NCI-H128 (cell line): ENCODE measurements at regions not wholly inside any gene's neighbourhood (a gene's known extent, or its start where the extent isn't known, plus 50 kb on each side); places are given as distances from the start of the nearest gene placed in this dataset.
"Not testable (repeated sequence)": the region's sequence is repeated elsewhere in the genome, so short reads cannot be mapped to it uniquely, and the experiment has no call there.

Source experiments
- DNase-seq: peaks from one replicate; lab custom pipeline; 2025; ENCODE audit not compliant: unreplicated experiment; lab: John Stamatoyannopoulos, UW

DNA sequence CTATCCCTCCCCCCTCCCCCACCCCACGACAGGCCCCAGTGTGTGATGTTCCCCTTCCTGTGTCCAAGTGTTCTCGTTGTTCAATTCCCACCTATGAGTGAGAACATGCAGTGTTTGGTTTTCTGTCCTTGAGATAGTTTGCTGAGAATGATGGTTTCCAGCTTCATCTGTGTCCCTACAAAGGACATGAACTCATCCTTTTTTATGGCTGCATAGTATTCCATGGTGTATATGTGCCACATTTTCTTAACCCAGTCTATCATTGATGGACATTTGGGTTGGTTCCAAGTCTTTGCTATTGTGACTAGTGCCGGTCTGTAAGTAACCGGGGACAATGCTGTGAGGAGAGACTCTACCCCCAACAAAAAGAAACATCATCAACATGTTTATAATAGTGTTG is 217.2 kb downstream of the SEC23IP start:
- not testable (repeated sequence) for DNase-seq

DNA sequence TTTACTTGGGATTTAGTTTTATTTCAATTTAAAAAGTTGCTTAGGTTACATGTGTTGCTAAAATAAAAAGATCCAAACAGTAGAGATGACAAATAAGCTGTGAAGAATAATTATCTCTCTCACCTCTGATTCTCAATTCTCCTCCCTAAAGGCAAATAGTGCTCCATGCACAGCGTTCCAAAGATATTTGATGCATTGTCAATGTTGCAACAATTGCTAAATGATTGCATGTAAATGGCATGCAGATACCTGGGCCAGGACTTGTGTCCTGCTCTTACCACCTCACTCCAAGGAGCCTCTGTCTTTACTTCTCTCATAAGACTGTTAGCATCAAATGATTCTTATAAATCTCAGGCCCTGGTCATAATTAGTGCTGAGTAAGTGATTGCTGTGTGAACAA is 217.7 kb downstream of the SEC23IP start:
- no peak for DNase-seq

DNA sequence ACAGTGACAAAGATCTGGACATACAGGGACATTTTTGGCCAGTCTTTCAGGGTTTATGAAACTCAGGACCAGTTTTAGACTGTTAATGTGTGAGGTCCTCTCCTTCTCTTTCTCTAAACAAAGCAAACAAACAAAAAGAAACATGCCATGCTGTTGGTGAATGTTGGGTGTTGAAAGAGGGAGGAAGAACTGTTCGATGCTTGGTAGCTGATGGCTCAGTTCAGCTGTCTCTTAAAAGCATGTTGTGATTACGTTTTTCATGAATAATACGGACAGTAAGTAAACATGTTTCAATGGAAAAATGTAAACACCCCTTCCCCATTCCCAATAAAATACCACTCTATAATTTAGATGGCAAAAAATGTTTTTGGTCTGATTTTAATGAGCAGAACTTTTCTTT is 219.1 kb downstream of the SEC23IP start:
- DNase-seq: no peak

DNA sequence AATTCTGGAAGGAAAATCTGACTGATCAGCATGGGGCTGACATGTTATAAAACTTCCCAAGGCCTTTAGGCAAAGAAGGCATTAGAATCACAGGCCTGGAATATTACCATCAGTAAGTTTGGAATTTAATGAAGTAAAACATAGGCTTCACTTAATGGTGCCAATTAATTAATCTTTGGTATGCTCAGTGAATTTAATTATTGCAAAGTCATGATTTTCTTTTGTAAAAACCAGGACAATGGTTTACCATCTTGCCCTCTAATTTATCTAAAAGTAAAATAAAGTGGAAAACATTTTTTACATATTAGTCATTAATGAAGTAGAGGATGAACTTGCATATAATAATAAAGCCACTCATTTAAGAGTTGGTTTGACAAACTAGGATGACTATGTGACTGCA is 220.3 kb downstream of the SEC23IP start:
- no peak for DNase-seq

DNA sequence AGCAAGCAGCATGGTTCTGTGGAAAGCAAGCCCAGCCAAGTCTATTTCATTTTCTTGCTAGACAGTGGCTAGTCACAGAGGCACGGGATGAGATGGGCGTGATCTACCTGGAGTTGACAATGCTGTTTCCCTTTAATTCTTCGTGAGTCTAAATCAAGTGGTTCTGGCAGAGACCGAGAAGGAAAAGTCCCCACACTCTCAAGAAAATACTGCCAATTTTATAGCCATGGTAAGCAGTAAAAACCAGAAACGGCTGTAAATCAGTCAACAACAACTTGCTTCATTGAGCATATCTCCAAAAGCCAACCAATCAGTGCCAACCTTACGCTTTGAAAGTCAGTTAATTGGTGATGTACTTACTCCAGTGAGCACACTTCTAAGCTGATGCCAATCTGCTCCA is 223.4 kb downstream of the SEC23IP start:
- no peak for DNase-seq

DNA sequence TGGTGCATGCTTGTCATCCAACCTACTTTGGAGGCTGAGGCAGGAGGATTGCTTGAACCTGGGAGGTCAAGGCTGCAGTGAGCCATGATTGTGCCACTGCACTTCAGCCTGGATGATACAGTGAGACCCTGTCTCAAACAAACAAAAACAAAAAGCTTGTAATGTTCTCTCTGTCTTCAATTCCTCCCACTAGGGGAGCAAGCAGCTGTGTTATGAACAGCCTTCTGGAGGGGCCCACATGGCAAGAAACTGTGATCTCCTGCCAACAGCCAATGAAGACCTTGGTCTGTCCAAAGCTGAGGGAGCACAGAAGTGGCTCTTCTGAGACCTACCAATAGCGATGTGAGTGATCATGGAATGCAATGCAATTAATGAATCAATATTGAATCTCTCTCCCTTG is 229.2 kb downstream of the SEC23IP start:
- DNase-seq: no peak

DNA sequence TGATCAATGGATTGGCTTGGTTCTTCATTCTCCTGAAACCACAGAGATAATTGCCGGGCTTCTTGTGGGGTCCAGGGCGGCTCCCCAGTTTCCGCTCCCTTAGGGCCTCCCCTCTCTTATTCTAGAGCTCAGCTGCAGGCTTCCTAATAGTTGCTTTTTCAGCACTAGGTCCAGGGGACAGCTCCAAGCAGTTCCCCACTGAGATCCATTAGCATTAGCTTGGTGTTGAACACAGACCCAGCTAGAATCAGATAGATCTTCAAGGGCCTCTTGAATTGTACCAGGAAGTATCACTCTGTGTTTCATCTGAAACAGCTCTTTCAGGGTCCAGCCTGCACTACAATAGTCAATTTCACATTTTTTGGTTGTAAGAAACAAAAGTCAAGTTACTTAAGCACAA is 238.7 kb downstream of the SEC23IP start:
- DNase-seq: no peak

DNA sequence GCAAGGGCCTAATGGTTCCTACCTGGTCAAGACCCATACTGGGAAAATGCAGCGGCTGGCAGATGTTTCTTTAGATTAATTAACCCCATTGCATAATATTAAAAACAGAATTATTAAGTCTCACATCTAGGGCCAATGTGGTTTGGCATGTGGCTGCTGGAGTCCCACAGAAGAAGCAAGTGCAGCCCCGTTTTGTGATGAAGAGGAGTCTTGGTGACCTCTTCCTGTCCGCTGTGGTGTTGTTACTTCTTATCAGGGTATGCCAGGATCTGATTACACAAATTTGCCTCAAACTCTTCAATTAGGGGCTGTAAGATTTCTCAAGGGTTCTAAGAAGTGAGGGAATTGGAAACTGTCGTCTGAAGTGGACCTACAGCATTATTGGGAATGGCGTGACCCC is 240.3 kb downstream of the SEC23IP start:
- no peak for DNase-seq

DNA sequence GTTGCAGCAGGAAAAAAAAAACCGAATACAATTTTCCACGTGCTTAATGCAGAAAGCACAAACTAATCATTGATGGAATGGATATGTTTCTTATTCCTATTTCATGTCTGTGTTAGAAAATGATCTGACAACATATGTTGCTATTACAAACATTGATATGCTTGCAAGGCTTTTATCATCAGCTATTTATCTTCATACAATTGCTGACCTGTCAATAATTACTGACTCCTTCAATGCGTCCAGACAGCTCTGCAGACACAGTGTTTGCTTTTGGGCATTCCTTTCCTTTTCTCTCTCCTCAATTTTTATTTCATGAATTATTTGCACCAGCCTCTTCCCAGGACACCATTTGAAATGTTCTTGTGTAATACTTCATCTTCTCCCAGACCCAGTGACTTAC is 246.2 kb downstream of the SEC23IP start:
- DNase-seq: no peak

DNA sequence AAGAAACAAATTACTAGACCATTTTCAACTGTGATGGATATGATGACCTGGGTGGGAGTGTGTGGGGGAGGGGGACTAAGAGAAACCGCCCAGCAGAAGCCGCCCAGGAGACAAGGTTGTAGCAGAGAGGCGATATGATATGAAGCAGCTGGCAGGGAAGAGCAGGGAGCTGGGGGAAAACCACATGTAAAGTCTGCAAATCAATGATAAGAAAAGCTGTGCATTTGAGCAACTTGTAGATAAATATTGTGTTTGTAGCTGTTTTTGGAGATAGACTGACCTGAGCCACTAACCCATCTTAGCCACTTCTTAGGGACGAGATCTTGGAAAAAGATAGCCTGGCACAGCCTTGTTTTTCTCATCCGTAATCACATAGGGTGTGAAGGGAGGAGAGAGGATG is 252.6 kb downstream of the SEC23IP start:
- DNase-seq: no peak

DNA sequence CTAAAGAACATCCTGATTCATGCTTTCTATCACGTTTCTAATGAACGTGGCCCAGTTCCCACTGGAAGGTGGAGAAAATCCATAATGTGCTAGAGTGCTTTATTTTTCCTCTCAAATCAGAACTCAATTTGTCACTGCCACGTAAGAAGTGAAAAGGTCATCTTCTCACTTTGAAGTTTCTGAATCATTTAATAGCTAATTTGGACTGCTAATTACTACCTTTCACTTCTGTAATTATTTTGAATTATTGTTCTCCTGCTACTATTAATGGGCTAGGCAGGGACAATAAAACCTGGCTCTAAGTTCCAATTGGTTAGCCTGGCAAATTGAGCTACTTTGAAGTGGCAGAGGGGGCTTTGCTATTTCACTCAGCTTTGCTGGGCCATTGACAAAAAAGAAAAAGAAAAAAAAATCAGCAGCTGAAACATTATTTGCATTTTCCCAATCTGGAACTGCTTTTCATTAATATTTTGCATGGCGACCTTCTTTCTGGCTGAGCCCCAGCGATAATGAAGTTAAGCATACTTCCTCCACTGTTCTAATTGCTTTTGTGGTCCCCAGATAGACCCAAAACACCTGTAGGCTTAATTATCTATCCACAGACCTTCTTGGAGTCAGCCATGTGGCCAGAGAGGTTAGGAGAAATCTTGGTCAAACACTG is 264.2 kb downstream of the SEC23IP start:
- no peak for DNase-seq

DNA sequence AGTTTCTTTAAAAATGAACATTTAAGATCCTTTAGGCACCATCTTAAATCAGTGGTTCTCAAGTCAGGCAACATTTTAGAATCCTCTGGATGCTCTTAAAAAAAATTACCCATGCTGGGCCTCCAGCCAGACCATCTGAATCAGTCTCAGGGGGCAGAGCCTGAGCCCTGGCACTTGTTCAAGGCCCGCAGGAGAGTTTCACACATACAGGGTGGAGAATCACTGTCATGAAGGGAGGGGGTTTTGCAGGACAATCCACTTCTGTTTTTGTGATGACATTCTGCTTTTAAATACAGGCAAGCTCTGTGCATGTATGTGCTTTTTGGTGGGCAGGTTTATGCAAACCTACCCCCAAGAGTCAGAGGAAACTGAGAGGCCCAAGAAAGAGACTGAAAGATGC is 268.6 kb downstream of the SEC23IP start:
- no peak for DNase-seq

DNA sequence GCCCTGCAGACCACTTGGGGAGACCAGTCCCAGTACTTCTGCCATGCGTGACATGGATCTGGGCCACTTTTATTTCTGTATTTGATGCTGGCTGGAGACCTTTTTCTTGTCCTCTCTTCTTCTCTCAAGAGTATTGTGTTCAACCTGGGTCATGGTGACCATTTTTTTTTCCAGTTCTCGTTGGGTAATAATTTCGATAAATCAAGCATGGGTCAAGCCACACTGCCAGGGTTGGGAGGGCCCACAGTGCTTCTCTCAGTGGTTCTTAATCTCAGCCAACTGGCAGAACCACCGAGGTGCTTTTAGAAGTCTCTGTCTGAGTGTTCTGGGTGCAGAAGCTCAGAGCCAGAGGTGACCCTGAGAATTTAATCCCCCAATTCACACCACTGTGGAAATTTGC is 269.9 kb downstream of the SEC23IP start:
- DNase-seq: no peak

DNA sequence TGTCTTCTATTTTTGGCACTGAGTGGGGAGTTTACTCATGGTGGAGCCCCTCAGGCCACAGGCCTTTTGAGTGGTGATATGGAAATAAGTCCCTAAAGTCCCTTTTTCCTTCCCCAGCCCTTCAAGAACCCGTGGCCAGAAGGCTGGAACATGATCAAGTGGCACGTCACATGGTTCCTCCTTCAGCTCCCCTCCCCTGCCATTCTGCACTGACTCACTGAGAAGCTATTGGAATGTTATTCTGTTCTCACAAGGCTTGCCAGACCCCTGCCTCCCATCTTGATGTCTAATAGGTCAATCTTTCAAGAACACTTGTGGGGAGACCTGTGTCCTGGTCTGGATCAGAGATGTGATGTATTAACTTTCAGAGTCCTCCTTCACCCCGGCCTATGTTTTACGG is 279.8 kb downstream of the SEC23IP start:
- DNase-seq: no peak

DNA sequence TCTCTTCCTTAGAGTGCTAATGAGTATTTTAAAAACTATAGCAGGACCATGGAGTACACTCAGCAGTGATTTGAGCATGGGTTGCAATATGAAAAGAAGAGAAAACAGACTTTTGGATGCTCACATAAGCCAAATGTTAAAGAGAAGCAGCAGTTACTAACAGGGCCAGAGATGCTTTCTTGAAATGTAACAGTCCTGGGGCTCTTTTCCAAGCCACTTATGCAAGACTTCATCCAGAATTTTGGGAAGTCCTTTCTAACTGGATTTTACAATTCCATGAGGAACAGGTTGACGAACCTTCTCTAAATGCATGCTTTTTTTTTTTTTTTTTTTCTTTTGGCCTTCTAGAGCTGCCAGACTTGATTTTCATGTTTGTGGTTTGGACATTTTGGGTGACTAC is 282.0 kb downstream of the SEC23IP start:
- no peak for DNase-seq

DNA sequence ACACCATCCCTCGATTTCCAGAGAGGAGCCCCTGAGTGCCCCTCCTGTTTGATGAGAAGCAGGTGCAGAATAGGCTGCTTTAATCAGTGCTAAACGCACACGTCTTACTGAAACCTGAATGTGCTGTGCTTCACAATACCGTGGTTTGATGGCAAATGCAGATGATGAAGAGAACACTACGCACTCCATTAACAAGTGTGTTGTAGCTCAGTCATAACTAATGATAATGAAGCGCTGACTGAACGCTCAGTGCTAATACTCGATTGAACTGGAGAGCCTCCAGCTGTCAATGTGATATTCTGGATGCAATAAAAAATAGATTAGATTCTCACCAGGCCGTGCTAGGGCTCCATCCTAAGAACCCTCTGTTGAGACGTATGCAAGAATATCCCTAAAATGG is 279.7 kb upstream of the PLPP4 start:
- peak; percentile 14 for DNase-seq

DNA sequence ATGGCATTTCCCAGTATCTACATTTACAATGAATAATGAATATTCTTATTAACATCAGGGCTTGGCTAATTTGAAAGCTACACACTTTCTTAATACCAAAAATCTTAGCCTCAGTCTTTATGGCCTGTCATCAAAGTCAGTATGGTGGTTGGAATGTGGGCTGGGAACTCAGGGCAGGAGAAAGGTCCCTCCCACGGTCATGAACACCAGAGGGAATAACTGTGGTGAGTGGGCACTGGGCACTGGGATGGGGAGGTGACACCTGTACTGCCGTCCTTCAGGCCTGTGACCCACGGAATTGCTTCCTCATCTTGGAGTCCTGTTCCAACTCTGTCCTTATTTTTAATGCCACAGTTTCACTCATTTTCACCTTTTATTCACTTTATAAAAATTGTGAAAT is 276.9 kb upstream of the PLPP4 start:
- no peak for DNase-seq

DNA sequence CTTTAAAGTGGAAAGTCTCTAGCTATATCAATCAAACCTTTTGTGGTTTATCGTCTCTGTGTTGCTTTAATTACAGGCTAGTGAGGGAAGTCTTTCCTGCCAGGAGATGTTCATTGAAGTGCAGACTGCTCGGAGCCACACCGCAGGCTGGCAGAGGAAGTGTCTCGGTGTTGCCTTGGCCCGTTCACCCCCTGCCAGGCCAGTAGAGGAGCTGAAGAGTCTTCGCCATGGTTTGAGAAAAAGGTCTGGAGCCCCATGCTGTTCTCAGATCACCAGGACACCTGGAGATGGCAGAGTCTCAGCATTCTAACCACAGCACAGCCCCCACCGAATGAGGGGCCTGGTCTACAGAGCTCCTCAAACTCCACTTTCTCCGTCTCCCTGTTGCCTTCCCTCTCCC is 275.9 kb upstream of the PLPP4 start:
- DNase-seq: no peak

DNA sequence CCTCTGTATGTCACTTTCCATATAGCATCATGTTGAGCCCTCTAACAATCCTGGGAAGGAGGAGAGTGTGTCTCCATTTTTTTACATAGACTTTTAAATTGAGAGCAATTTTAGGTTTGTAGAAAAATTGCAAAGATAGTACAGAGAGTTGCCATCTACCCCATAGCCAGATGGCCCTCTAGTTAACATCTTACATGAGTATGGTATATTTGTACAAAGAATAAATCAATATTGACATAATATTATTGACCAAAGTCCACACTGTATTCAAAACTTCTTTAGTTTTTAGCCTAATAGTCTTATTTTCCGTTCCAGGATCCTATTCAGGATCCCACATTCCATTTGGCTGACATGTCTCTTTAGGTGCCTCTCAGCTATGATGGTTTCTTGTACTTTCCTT is 274.6 kb upstream of the PLPP4 start:
- DNase-seq: no peak

DNA sequence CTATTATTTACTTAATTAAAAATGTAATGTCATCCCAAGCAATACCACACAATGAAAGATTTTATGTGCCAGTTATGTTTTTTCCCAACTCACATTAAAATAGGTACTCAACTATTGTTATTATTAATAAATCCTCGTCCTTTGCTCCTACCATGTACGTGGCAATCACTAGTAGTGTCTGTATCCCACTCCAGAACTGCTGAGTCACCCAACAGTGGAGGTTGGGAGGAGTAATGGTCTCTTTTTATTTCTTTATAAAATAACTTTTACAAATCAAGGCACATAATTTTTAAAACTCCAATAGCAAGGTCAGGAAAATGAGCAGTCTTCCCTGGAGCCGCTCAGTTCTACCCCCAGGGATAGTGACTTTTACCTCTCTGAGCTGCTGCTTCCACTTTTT is 273.5 kb upstream of the PLPP4 start:
- no peak for DNase-seq

DNA sequence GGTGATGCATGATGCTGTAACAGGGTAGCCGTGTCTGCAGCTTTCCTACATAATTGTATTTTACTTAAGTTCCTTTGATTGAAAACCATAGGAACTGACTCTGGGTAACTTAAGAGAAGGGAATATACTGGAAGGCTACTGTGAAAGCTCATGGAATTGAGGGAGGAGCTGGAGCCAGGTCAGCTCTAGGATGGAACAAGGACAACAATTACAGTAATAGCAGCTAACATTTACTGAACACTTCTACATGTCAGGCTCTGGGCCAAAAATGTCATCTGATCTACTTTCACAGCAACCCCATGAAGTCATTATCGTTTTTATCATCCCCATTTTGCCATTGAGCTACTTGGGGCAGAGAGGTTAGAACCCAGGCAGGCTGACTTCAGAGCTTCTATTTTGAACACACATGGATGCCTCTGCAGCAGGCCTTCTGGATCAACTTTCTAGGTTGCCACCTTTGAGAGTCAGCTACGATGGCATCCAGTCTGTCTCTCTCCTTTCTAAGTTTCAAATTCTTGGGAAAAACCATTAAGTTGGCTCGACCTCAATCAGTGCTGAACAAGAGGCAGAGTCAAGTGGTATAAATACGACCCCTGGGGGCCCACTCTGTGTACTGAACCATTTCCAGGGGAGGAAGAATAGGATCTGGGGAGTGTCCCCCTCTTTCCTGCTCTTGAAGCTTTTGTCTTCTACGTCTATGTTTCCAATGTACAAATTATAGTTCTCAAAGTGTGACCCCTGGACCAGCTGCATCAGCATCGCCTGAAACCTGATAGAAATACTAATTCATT is 272.3 kb upstream of the PLPP4 start:
- DNase-seq: no peak

DNA sequence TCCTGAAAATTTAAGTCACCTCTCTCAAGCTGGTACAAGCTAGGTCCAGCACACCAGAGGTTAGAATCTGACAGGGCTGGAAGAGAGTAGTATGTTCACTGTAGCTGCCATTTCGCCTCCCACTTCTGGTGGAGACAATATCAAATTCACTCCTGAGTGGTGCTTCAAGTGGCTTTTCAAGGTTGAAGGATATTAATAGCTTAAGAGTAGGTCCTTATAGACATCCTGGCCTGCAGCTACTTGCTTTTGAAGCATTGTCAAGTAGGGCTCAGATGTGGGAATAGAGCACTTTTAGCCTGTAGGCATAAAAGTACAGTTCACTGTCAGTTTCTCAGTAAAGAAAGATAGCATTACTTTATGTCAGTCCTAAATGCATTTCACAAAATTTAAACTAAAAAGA is 270.5 kb upstream of the PLPP4 start:
- DNase-seq: peak; percentile 65

DNA sequence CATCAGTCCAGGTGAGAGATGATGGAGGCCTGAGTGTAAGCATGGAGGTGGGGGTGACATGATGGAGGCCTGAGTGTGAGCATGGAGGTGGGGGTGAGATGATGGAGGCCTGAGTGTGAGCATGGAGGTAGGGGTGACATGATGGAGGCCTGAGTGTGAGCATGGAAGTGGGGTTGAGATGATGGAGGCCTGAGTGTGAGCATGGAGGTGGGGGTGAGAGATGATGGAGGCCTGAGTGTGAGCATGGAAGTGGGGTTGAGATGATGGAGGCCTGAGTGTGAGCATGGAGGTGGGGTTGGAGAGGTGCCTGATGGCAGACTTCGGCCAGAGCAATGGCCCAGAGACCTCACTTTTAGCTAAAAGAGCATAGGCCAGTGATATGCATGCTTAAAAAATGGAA is 269.9 kb upstream of the PLPP4 start:
- not testable (repeated sequence) for DNase-seq
